ENCODE measurements at regions not wholly inside any gene's neighbourhood (a gene's known extent, or its start where the extent isn't known, plus 50 kb on each side); places are given as distances from the start of the nearest gene placed in this dataset.

DNA sequence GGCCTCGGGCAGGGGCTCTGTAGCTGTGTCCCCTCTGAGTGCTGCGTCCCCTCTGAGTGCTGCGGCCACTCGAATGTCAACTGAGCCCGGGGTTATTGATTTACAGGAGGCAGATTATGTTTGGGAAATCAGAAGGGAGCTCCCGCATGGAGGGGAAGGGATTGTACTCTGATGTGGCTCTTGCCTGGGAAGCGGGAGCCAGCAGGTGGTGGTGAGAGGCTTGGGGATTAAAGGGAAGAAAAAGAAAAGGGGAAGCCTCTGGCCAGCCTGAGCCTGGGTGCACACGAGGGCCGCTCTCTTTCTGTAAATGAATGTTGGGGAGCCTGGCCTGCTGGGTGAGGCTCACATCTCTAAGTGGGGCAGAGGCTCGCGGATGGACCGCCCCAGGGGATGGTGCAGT, 143.7 kb downstream of the AACS start:
- no peaks in the 10 kb centered on the region for H3K9me2 ChIP-seq (ENCODE audit: insufficient read depth, low read length)
- DNase-seq (ENCODE audit: low spot score): no peak
- H3K36me3 ChIP-seq (ENCODE audit: insufficient read depth, low read length): no peaks in the 10 kb centered on the region
- no peaks in the 10 kb centered on the region for H3K9me3 ChIP-seq (ENCODE audit: low read length)
- BruUV-seq (replicated peaks): no TSS peak
- ChIA-PET POLR2A (interaction anchor here (0.5 kb wide), 1 partner anchor 367 kb away, joined by 3 read pairs; no protein-coding TSS in a partner anchor), CTCF (ENCODE audit: unreplicated experiment) (no interaction called here)
- H3K79me2 ChIP-seq (ENCODE audit: insufficient read depth, low read depth, low read length): no peaks in the 10 kb centered on the region
- no peak overlapping the region for H3K4me2 ChIP-seq (ENCODE audit: low read length)
- intact Hi-C loops (cut with micrococcal nuclease; ENCODE audit: unreplicated experiment): no loop called here
- no peak overlapping the region for H3K4me3 ChIP-seq (ENCODE audit: low read depth, low read length, poor library complexity, severe bottlenecking)
- no peaks in the 10 kb centered on the region for H4K20me1 ChIP-seq (ENCODE audit: insufficient read depth, low read length)
- H3K4me1 ChIP-seq (ENCODE audit: insufficient read depth, low read length, poor library complexity, severe bottlenecking): peaks cover 8% of the 10 kb centered on the region
- H2AFZ ChIP-seq (ENCODE audit: low read length): no peak overlapping the region
- H3K27ac ChIP-seq (ENCODE audit: low read depth, low read length, poor library complexity, severe bottlenecking): no peak overlapping the region
- TF ChIP-seq, protein P1, sequence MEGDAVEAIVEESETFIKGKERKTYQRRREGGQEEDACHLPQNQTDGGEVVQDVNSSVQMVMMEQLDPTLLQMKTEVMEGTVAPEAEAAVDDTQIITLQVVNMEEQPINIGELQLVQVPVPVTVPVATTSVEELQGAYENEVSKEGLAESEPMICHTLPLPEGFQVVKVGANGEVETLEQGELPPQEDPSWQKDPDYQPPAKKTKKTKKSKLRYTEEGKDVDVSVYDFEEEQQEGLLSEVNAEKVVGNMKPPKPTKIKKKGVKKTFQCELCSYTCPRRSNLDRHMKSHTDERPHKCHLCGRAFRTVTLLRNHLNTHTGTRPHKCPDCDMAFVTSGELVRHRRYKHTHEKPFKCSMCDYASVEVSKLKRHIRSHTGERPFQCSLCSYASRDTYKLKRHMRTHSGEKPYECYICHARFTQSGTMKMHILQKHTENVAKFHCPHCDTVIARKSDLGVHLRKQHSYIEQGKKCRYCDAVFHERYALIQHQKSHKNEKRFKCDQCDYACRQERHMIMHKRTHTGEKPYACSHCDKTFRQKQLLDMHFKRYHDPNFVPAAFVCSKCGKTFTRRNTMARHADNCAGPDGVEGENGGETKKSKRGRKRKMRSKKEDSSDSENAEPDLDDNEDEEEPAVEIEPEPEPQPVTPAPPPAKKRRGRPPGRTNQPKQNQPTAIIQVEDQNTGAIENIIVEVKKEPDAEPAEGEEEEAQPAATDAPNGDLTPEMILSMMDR (conservative IDR thresholded peaks at IDR 0.05; ENCODE audit: low read length): no peak

GRCh38 chr12:125210104-125210755, 145.0 kb downstream of the AACS start:
- no peaks in the 10 kb centered on the region for H3K79me2 ChIP-seq (ENCODE audit: insufficient read depth, low read depth, low read length)
- H3K36me3 ChIP-seq (ENCODE audit: insufficient read depth, low read length): no peaks in the 10 kb centered on the region
- no peaks in the 10 kb centered on the region for H3K9me3 ChIP-seq (ENCODE audit: low read length)
- H4K20me1 ChIP-seq (ENCODE audit: insufficient read depth, low read length): no peaks in the 10 kb centered on the region
- intact Hi-C loops (cut with micrococcal nuclease; ENCODE audit: unreplicated experiment): no loop called here
- no peak for DNase-seq (ENCODE audit: low spot score)
- no peak overlapping the region for H2AFZ ChIP-seq (ENCODE audit: low read length)
- no TSS peak for BruUV-seq (replicated peaks)
- TF ChIP-seq, protein P1 (conservative IDR thresholded peaks at IDR 0.05; ENCODE audit: low read length): no peak
- no peak for TF ChIP-seq EZH2phosphoT487 (IDR thresholded peaks at IDR 0.05; ENCODE audit: borderline replicate concordance, low read depth, low read length)
- peaks cover 8% of the 10 kb centered on the region for H3K4me1 ChIP-seq (ENCODE audit: insufficient read depth, low read length, poor library complexity, severe bottlenecking)
- H3K27ac ChIP-seq (ENCODE audit: low read depth, low read length, poor library complexity, severe bottlenecking): no peak overlapping the region
- POLR2A ChIA-PET: interaction anchor here (0.6 kb wide), 1 partner anchor 301 kb away, joined by 3 read pairs; no protein-coding TSS in a partner anchor
- H3K9me2 ChIP-seq (ENCODE audit: insufficient read depth, low read length): no peaks in the 10 kb centered on the region
- CTCF ChIA-PET (ENCODE audit: unreplicated experiment): interaction anchor here (1.0 kb wide), 1 partner anchor 24 kb away, joined by 5 read pairs; the partner anchor contains the start of gene TMEM132B
- no peak overlapping the region for H3K4me3 ChIP-seq (ENCODE audit: low read depth, low read length, poor library complexity, severe bottlenecking)
- H3K4me2 ChIP-seq (ENCODE audit: low read length): peak overlapping the region; percentile 14; the same call in 1 of the 2 replicates

DNA sequence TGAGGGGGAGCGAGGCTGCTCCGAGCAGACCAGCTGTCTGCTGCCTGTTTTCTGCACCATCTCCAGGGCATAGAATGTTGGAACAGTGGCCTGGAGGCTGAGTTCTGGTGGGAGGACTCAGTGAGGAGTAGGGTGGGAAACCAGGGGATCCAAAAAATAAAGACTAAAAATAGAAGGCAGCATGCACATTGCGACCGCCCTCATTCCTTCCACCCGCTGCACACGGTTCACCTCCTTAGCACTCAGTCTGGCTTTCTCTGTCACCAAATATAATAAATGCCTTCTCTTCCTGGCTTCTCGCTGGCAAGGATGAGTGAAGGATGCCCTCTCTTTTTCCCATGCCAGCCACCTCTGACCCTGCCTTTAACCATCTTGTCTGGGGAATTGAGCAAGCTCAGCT, 146.2 kb downstream of the AACS start:
- Histone ChIP-seq H3K9me3 (ENCODE audit: low read length) (no peaks in the 10 kb centered on the region), H3K4me3 (ENCODE audit: low read depth, low read length, poor library complexity, severe bottlenecking) (no peak overlapping the region), H2AFZ (ENCODE audit: low read length) (no peak overlapping the region), H3K79me2 (ENCODE audit: insufficient read depth, low read depth, low read length) (no peaks in the 10 kb centered on the region), H3K4me1 (ENCODE audit: insufficient read depth, low read length, poor library complexity, severe bottlenecking) (peaks cover 8% of the 10 kb centered on the region), H3K36me3 (ENCODE audit: insufficient read depth, low read length) (no peaks in the 10 kb centered on the region), H4K20me1 (ENCODE audit: insufficient read depth, low read length) (no peaks in the 10 kb centered on the region), H3K4me2 (ENCODE audit: low read length) (no peak overlapping the region), H3K27ac (ENCODE audit: low read depth, low read length, poor library complexity, severe bottlenecking) (no peak overlapping the region), H3K9me2 (ENCODE audit: insufficient read depth, low read length) (no peaks in the 10 kb centered on the region)
- intact Hi-C loops (cut with micrococcal nuclease; ENCODE audit: unreplicated experiment): no loop called here
- ChIA-PET CTCF (ENCODE audit: unreplicated experiment) (no interaction called here), POLR2A (interaction anchor here (0.7 kb wide), 1 partner anchor 21 kb away, joined by 4 read pairs; no protein-coding TSS in a partner anchor)
- TF ChIP-seq, protein P1 (conservative IDR thresholded peaks at IDR 0.05; ENCODE audit: low read length): no peak
- TF ChIP-seq EZH2phosphoT487 (IDR thresholded peaks at IDR 0.05; ENCODE audit: borderline replicate concordance, low read depth, low read length): no peak
- BruUV-seq (replicated peaks): no TSS peak
- no peak for DNase-seq (ENCODE audit: low spot score)
